GM12878 (cell line): ENCODE measurements at regions not wholly inside any gene's neighbourhood (a gene's known extent, or its start where the extent isn't known, plus 50 kb on each side); places are given as distances from the start of the nearest gene placed in this dataset.

Experiments used
- ATAC-seq: fragments of 200-7000 bp; cut with Tn5 transposase; 3 replicates; pipeline ENCODE4 v1.9.1; 2020; ENCODE audit warnings: mild to moderate bottlenecking, moderate library complexity
- BruUV-seq: library from RNA; stranded (reverse); fragments of 400-500 nt; replicated peaks from 2 replicates; lab custom pipeline; 2021; lab: Mats Ljungman, UMichigan
- CTCF ChIA-PET: fragments of 300-600 bp; sonication (Branson Sonifier 250); formaldehyde crosslinking; extraction: SDS; loops from one replicate; lab custom pipeline; 2021; ENCODE audit warnings: inconsistent platforms; lab: Yijun Ruan, JAX
- POLR2A ChIA-PET: fragments of 350-600 bp; formaldehyde crosslinking; extraction: SDS; loops from one replicate; lab custom pipeline; 2021; ENCODE audit warnings: inconsistent platforms; lab: Charles Lee
- RAD21 ChIA-PET: fragments of 300-600 bp; sonication (Branson Sonifier 250); formaldehyde crosslinking; loops from one replicate; lab custom pipeline; 2023; ENCODE audit warnings: antibody characterized with exemption; ENCODE audit not compliant: unreplicated experiment; lab: Charles Lee
- SMC1A ChIA-PET: fragments of 300-600 bp; sonication (Branson Sonifier 250); formaldehyde crosslinking; loops from one replicate; lab custom pipeline; 2023; ENCODE audit not compliant: unreplicated experiment, uncharacterized antibody; lab: Charles Lee
- DNase-seq: peaks from one replicate; pipeline ENCODE4 v3.0.0-alpha.2; 2011; ENCODE audit warnings: low read depth, low spot score
- FAIRE-seq: peaks from 3 replicates; lab custom pipeline; 2011; peaks lifted over from hg19 to GRCh38; lab: Jason Lieb, UNC
- H2AFZ ChIP-seq: 2 replicates; pipeline ENCODE4 v1.6.0; 2011; ENCODE audit warnings: low read depth, low read length, control low read depth; ENCODE audit not compliant: control insufficient read depth
- H3K27ac ChIP-seq: 2 replicates; pipeline ENCODE4 v1.5.1; 2011; ENCODE audit warnings: control low read depth; ENCODE audit not compliant: control insufficient read depth, insufficient read depth
- H3K27me3 ChIP-seq, 2 experiments: replicated peaks in 1 of 2; 2 replicates each; pipeline versions ENCODE4 v1.6.0 to v1.6.1; 2011; ENCODE audit warnings: low read length in 1 of 2; ENCODE audit not compliant: control insufficient read depth in 2 of 2, insufficient read depth in 2 of 2
- H3K36me3 ChIP-seq, 2 experiments: 2 replicates each; pipeline ENCODE4 v1.5.1; 2011; ENCODE audit warnings: low read length in 1 of 2; ENCODE audit not compliant: control insufficient read depth in 2 of 2, insufficient read depth in 2 of 2
- H3K4me1 ChIP-seq: 2 replicates; pipeline ENCODE4 v1.6.1; 2011; ENCODE audit warnings: mild to moderate bottlenecking, low read length, moderate library complexity, mixed read lengths; ENCODE audit not compliant: control insufficient read depth, insufficient read depth
- H3K4me2 ChIP-seq: 2 replicates; pipeline ENCODE4 v1.6.0; 2011; ENCODE audit warnings: control low read depth; ENCODE audit not compliant: control insufficient read depth, insufficient read depth
- H3K4me3 ChIP-seq: fragments of 200-600 bp; sonication (generic); 2 replicates; pipeline ENCODE4 v1.5.1; 2016
- H3K79me2 ChIP-seq: 2 replicates; pipeline ENCODE4 v1.6.0; 2011; ENCODE audit warnings: low read length; ENCODE audit not compliant: control insufficient read depth, insufficient read depth
- H3K9ac ChIP-seq: 2 replicates; pipeline ENCODE4 v1.8.0; 2011; ENCODE audit warnings: low read length, control low read depth, mixed read lengths; ENCODE audit not compliant: control insufficient read depth, insufficient read depth
- H3K9me3 ChIP-seq: replicated peaks from 3 replicates; pipeline ENCODE4 v1.5.1; 2011; ENCODE audit warnings: mild to moderate bottlenecking, low read length; ENCODE audit not compliant: control insufficient read depth, insufficient read depth
- H4K20me1 ChIP-seq: 2 replicates; pipeline ENCODE4 v1.6.0; 2011; ENCODE audit not compliant: control insufficient read depth, insufficient read depth
- ATF7 ChIP-seq: fragments of 450-650 bp; IDR thresholded peaks from 2 replicates; pipeline ENCODE4 v1.6.1; 2016; ENCODE audit warnings: low read depth, mild to moderate bottlenecking
- KDM1A ChIP-seq: fragments of 200-600 bp; sonication (generic); IDR thresholded peaks from 2 replicates; pipeline ENCODE4 v1.6.1; 2016; ENCODE audit warnings: borderline replicate concordance
- PBX3 ChIP-seq: IDR thresholded peaks from 2 replicates; pipeline ENCODE4 v1.6.1; 2011; ENCODE audit warnings: mild to moderate bottlenecking, low read depth, low read length, moderate library complexity; ENCODE audit not compliant: insufficient replicate concordance
- RBBP5 ChIP-seq: fragments of 200-600 bp; sonication (generic); conservative IDR thresholded peaks from 2 replicates; pipeline ENCODE4 v1.6.1; 2016
- SUPT20H ChIP-seq: IDR thresholded peaks from 2 replicates; pipeline ENCODE4 v1.6.1; 2011; ENCODE audit warnings: low read depth, mild to moderate bottlenecking, low read length, moderate library complexity, borderline replicate concordance; ENCODE audit not compliant: control insufficient read depth
- TCF12 ChIP-seq: IDR thresholded peaks from 2 replicates; pipeline ENCODE4 v1.6.1; 2011; ENCODE audit warnings: low read depth, mild to moderate bottlenecking, low read length
- ZNF687 ChIP-seq: fragments of 450-650 bp; IDR thresholded peaks from 2 replicates; pipeline ENCODE4 v1.6.1; 2017; ENCODE audit warnings: mild to moderate bottlenecking, moderate library complexity
- WGBS: methylation state at CpG from one replicate; pipeline ENCODE4 v1.1.6; 2016; ENCODE audit warnings: low lambda C conversion rate; ENCODE audit not compliant: insufficient replicate concordance, insufficient coverage; ENCODE audit errors: missing lambda C conversion rate; 5-methylcytosine and 5-hydroxymethylcytosine counted together
- in situ Hi-C: fragments of 300-500 bp; cut with MboI; formaldehyde crosslinking; loops from 9 replicates; pipeline ENCODE4 v1.14.3; 2018; ENCODE audit warnings: mixed read lengths
- intact Hi-C: fragments of 100-400 bp; cut with micrococcal nuclease; formaldehyde crosslinking; loops from one replicate; pipeline ENCODE4 v1.14.2; 2022; ENCODE audit not compliant: unreplicated experiment

GRCh38 chr11:95434489-95435057 lies 203.6 kb upstream of the SESN3 start:
- no TSS peak for BruUV-seq
- DNase-seq, result no peak
- no peak for TF ChIP-seq SUPT20H
- no peak for TF ChIP-seq PBX3
- no peak for TF ChIP-seq ZNF687
- TF ChIP-seq KDM1A, result no peak
- no peak for TF ChIP-seq TCF12
- no peak for TF ChIP-seq RBBP5
- no peak for TF ChIP-seq ATF7
- H4K20me1 ChIP-seq, result no peaks in the 10 kb centered on the region
- H3K4me1 ChIP-seq, result no peaks in the 10 kb centered on the region
- H3K27me3 ChIP-seq, result peaks cover 0 to 2% of the 10 kb centered on the region in 2 experiments; a peak in 2 of 4 replicates
- WGBS, result 62% methylated on average over 1 of the region's 1 CpG
- POLR2A ChIA-PET, result interaction anchor here (3.6 kb wide), 1 partner anchor 8 kb away, joined by 20 read pairs; no protein-coding TSS in a partner anchor
- SMC1A ChIA-PET, result interaction anchor here (1.2 to 7.0 kb wide), 3 partner anchors 10 to 283 kb away, joined by 3 to 82 read pairs (median 4); no protein-coding TSS in a partner anchor
- CTCF ChIA-PET, result interaction anchor here (4.9 kb wide), 1 partner anchor 10 kb away, joined by 32 read pairs; no protein-coding TSS in a partner anchor
- H3K79me2 ChIP-seq, result no peaks in the 10 kb centered on the region
- no peak overlapping the region for H2AFZ ChIP-seq
- H3K27ac ChIP-seq, result no peak overlapping the region
- FAIRE-seq, result no peak
- no peaks in the 10 kb centered on the region for H3K36me3 ChIP-seq
- H3K9me3 ChIP-seq, result no peaks in the 10 kb centered on the region
- ATAC-seq, result no peak
- in situ Hi-C loops, result no loop called here
- no peak overlapping the region for H3K4me3 ChIP-seq
- RAD21 ChIA-PET, result interaction anchor here (0.7 to 4.2 kb wide), 3 partner anchors 8 to 203 kb away, joined by 4 to 22 read pairs (median 5); partner anchors contain the start of gene SESN3
- intact Hi-C loops, result no loop called here
- no peak overlapping the region for H3K9ac ChIP-seq
- H3K4me2 ChIP-seq, result no peak overlapping the region
